ENCODE measurements at regions not wholly inside any gene's neighbourhood (a gene's known extent, or its start where the extent isn't known, plus 50 kb on each side); places are given as distances from the start of the nearest gene placed in this dataset.

DNA sequence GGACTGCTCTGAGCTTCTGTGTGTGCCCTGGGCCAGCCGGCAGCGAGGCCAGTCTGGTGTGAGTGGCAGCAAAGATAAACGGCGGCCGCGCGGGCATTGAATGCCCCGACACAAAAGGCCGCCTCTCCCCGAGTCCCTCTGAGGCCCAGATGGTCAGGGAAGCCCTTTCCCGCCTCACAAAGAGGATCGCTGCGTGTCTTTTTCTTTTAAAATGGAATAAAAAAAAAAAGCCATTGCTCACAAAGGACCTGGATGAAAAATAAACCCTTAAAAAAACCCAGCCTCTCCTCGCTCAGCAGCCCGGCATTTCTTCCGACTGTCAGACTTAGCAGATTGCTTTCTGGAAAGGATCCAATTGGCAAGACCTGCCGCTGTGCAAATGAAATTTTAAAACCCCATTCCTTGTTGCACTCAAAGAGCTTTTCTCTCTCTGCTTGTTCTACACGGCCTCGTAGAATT lies 578.7 kb downstream of the BCOR start:
- peak; percentile 53 for DNase-seq

GRCh38 chrX:39519566-39520301 lies 578.0 kb downstream of the BCOR start:
- DNase-seq: no peak

DNA sequence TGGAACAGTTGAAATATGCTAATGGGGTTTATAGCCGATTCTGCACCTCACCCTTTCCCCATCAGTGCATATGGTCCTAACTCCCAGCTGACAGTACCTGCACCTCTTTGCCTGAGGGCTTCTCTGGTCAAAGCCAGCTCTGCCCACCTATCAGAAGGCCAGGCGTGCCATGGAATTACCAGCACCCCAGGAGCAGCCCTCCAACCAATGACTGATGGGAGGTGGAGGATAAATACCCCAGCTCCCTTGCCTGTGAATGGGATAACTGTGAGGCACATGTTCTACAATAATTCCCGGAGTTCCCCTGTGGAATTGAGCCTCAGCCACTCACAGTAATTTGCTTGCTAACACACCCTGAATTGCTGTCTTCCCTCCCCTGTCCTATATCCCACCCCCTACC lies 572.0 kb downstream of the BCOR start:
- no peak for DNase-seq

- peak; percentile 77 for DNase-seq
Observed at GRCh38 chrX:39527025-39527424, 570.7 kb downstream of the BCOR start.

GRCh38 chrX:39528161-39528916 lies 569.4 kb downstream of the BCOR start:
- DNase-seq: no peak

DNA sequence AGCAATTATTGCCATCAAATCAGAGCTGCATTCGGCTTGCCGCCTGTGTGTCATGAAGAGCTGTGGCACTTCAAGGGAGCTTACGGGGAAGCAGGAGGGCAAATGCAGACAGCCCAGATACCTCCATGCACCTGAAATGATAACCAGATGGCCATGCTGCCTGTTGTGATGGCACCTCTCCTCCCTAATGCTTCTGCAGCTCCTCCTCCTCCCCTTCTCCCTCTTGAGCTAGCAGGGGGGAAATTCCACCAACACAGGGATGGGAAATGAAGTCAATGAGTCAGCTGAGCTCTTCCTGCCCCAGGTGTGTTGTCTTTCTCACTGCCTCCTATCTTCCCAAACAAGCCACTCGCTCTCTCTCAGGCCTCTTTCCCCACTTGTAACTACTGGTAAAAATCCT lies 565.0 kb downstream of the BCOR start:
- no peak for DNase-seq

DNA sequence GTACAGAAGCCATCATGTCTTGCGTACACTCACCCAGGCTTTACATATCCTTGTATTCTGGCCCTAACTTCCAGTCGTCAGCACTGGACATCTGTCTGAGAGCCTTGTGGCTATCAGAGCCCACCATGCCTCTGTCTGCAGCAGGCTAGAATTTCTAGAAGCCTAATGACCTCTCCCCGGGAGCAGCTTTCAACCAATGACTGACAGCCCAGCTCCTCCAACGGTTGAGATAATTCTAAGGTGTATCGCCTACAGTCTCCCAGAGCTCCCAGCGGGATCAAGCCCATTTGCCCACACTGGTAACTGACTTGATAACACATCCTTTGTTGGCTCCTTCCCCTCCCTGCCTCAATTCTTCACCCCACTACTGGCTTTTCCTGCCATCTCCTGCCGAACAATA lies 562.8 kb downstream of the BCOR start:
- DNase-seq: no peak

GRCh38 chrX:39536211-39536610 lies 561.5 kb downstream of the BCOR start:
- DNase-seq: no peak

DNA sequence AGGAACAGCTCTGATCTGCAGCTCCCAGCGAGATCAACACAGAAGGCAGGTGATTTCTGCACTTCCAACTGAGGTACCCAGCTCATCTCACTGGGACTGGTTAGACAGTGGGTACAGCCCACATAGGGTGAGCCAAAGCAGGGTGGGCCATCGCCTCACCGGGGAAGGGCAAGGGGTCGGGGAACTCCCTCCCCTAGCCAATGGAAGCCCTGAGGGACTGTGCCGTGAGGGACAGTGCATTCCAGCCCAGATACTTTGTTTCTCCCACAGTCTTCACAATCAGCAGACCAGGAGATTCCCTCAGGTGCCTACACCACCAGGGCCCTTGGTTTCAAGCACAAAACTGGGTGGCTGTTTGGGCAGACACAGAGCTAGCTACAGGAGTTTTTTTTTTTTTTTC lies 555.9 kb downstream of the BCOR start:
- no peak for DNase-seq

- DNase-seq: no peak
Observed at GRCh38 chrX:39542316-39542715, 555.4 kb downstream of the BCOR start.

GRCh38 chrX:39550795-39551361 lies 546.9 kb downstream of the BCOR start:
- no peak for DNase-seq

DNA sequence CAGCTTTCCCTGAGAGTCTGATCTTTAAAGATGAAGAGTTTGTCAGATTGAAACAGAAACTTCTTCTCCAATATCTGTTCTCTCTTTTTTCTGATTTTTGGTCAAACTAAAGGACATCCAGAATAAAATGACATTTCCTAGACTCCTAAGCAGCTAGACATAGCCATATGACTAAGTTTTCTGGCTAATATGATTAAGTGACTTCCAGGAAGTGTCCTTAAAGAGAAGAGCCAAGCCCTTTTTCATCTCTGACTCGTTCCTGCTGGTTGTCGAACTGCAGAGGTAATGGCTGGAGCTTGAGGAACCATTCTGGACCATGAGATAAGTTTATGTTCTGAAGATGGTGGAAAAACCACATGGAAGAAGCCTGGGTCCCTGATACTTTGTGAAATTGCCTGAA lies 546.0 kb downstream of the BCOR start:
- DNase-seq: no peak

DNA sequence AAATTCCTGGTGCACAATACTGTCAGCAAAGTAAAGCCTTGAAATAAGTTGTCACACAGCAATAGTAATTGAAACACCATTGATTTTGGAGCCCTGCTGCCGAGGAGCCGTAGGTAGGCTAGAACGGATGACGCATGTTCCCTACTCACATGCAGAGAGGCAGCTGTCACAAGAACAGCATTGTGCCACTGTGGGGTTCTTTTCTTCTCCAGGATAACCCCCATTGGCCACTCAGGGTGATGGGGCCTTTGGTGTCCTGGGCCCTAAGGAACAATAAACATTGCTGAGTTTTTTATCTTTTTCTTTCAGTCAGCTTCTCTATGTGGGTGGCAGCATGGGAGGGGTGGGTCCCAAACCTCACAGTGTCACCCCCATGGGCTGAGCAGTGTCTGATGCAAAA lies 542.3 kb downstream of the BCOR start:
- no peak for DNase-seq

DNA sequence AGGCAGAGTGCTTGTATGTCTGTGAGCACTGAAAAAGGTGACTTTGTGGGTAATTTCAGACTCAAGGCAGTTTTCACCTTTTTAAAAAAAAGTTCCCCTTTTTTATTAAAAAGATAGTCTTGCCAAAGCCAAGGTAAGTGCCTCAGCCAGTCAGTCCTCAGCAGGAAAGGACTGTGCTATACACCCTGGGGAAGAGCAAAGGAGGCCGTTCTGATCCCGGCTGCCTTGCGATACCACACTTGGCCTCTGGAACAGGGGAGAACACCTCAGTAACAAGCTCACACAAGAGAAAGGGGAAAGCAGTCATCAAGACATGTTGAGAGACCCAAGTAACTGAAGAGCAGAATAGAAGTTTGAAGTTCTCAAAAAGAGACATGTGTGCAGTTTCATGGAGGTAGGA lies 541.7 kb downstream of the BCOR start:
- DNase-seq: no peak

DNA sequence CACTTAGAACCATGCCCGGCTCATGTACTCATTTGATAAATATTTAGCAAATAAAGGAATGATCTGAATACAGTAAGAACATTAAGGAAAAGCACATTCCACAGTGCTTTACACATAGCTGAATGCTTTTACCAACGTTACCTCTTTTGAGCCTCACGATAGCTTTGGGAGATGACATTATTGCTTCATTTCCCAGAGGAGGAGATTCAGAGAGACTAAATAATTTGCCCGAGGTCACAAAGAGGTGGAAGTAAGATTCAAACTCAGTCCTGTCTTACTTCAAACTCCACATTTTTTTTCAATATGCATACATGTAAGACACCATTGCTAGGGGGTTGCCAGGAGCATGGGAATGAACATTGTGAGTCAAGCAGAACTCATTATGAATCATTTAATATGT lies 538.5 kb downstream of the BCOR start:
- no peak for DNase-seq

- DNase-seq: no peak
Observed at GRCh38 chrX:39560271-39560670, 537.5 kb downstream of the BCOR start.

GRCh38 chrX:39563178-39563577 lies 534.6 kb downstream of the BCOR start:
- no peak for DNase-seq

- no peak for DNase-seq
Observed at GRCh38 chrX:39564751-39565150, 533.0 kb downstream of the BCOR start.

- no peak for DNase-seq
Observed at GRCh38 chrX:39574178-39574577, 523.6 kb downstream of the BCOR start.

- peak; percentile 91 for DNase-seq
Observed at GRCh38 chrX:39576041-39576872, 521.5 kb downstream of the BCOR start.

DNA sequence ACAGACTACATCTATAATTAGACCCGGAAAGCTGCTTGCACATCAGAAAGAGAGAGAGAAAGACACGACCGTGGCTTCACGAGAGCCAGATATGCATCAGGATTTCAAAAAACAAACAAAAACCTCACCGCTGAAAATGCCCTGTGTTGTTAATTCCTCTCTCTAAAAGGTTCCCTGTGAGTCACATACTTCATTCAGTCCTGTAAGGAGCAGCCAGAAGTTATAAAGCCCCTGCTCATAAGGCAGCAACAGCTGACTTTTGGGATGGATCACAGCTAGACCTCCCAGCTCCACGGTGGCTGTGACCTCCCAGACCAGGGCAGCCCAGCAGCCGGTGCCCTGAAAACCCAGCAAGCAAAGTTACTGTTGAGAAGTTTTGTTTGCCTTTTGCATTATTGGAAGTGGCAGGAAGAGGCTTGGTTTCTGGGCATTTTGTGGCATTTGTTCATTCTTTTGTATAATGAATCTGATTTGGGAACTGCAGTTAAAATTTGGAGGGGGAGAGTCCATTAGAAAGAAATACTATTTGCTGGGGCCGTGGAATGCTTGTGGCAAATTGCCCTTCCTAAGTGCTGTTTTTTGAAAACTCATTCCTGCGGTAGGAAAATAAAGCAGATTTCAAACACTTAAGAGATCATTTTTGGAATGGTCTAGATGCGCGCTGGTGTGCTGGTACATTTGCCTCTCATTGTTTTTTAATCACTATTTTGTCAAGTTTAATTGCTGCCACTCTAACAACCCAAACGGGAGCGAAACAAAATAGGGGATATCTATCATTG lies 520.4 kb downstream of the BCOR start:
- DNase-seq: no peak

All from NCI-H446 treated with DMSO at 0.1 percent for 48 hours (cell line).